ENCODE measurements at regions not wholly inside any gene's neighbourhood (a gene's known extent, or its start where the extent isn't known, plus 50 kb on each side); places are given as distances from the start of the nearest gene placed in this dataset.

- Histone ChIP-seq H3K27me3 (ENCODE audit: insufficient read depth) (no peaks in the 10 kb centered on the region), H4K20me1 (ENCODE audit: insufficient read depth) (no peaks in the 10 kb centered on the region), H3K9me3 (no peaks in the 10 kb centered on the region), H3K4me1 (ENCODE audit: control insufficient read depth in 1 of 2, insufficient read depth in 2 of 2, low read depth in 1 of 2, low read length in 1 of 2) (peaks cover 0 to 4% of the 10 kb centered on the region in 2 experiments; a peak in 1 of 4 replicates), H3K4me3 (ENCODE audit: low read depth in 2 of 2, low read length in 1 of 2) (no peak overlapping the region), H3K4me2 (no peak overlapping the region), H3K79me2 (ENCODE audit: insufficient read depth) (no peaks in the 10 kb centered on the region), H2AFZ (ENCODE audit: low read depth) (no peak overlapping the region), H3K36me3 (replicated peaks in 1 of 2; ENCODE audit: control insufficient read depth in 1 of 2, insufficient read depth in 2 of 2, low read length in 1 of 2) (no peaks in the 10 kb centered on the region), H3F3A (replicated peaks; ENCODE audit: insufficient read depth) (no peaks in the 10 kb centered on the region), H3K9me2 (no peaks in the 10 kb centered on the region), H3K27ac (ENCODE audit: low read depth in 2 of 2, low read length in 1 of 2) (no peak overlapping the region), H3K9ac (no peak overlapping the region)
- POLR2A ChIA-PET = no interaction called here
- WGBS (ENCODE audit: low lambda C conversion rate) = 64% methylated on average over 5 of the region's 5 CpGs
- TF ChIP-seq RXRA (IDR thresholded peaks at IDR 0.05; ENCODE audit: borderline replicate concordance, low read depth) = no peak
- no peak for TF ChIP-seq ZBTB33 (IDR thresholded peaks at IDR 0.05; ENCODE audit: borderline replicate concordance, low read depth)
- TF ChIP-seq FOXM1 (IDR thresholded peaks at IDR 0.05; ENCODE audit: low read depth) = no peak
- TF ChIP-seq FOXJ3 (CRISPR knock-in tag; IDR thresholded peaks at IDR 0.05) = no peak
- no peak for TF ChIP-seq CTCF (IDR thresholded peaks at IDR 0.05)
- no peak for TF ChIP-seq SMC3 (IDR thresholded peaks at IDR 0.05; ENCODE audit: low read depth, low read length)
- TF ChIP-seq USF2 (IDR thresholded peaks at IDR 0.05; ENCODE audit: borderline replicate concordance, low read depth, low read length) = no peak
- TF ChIP-seq POLR2AphosphoS5 (IDR thresholded peaks at IDR 0.05; ENCODE audit: low read depth, low read length) = no peak
- no peak for TF ChIP-seq ELF1 (IDR thresholded peaks at IDR 0.05)
- TF ChIP-seq CHD2 (IDR thresholded peaks at IDR 0.05; ENCODE audit: low read length, partially characterized antibody) = no peak
- TF ChIP-seq RFX5 (IDR thresholded peaks at IDR 0.05; ENCODE audit: low read length) = no peak
- no peak for TF ChIP-seq SIN3A (IDR thresholded peaks at IDR 0.05; ENCODE audit: borderline replicate concordance, low read depth, low read length)
- no peak for TF ChIP-seq NFIC (IDR thresholded peaks at IDR 0.05; ENCODE audit: borderline replicate concordance)
- no peak for TF ChIP-seq JUND (IDR thresholded peaks at IDR 0.05)
- no peak for TF ChIP-seq GATA2 (CRISPR knock-in tag; IDR thresholded peaks at IDR 0.05)
- TF ChIP-seq USF1 (IDR thresholded peaks at IDR 0.05; ENCODE audit: borderline replicate concordance, low read depth) = no peak
- no peak for TF ChIP-seq YY1 (IDR thresholded peaks at IDR 0.05; ENCODE audit: low read depth)
- CTCF ChIA-PET = interaction anchor here (0.9 to 1.5 kb wide), 4 partner anchors 10 to 1115 kb away, joined by 3 to 4 read pairs (median 3); no protein-coding TSS in a partner anchor
- DNase-seq = no peak
Observed at GRCh38 chr15:69513450-69513960, 60.9 kb downstream of the RPLP1 start.

All from SK-N-SH (cell line).